HUDEP-2 (cell line): ENCODE measurements at regions not wholly inside any gene's neighbourhood (a gene's known extent, or its start where the extent isn't known, plus 50 kb on each side); places are given as distances from the start of the nearest gene placed in this dataset.
A peak's percentile ranks its signal among the peaks of the same experiment; 100 is the strongest.

ENCODE experiments used
- DNase-seq, 76 experiments: peaks; one replicate each; lab custom pipeline; 2025; ENCODE audit not compliant: unreplicated experiment in 76 of 76; lab: John Stamatoyannopoulos, UW

- DNase-seq: no peak
These were observed 543.6 kb upstream of the CFAP20DC start for GRCh38 chr3:59593380-59593779.

- no peak for DNase-seq
These were observed 531.2 kb upstream of the CFAP20DC start for GRCh38 chr3:59580996-59581395.

GRCh38 chr3:59580499-59580898 is 530.7 kb upstream of the CFAP20DC start:
- DNase-seq: no peak

- DNase-seq: no peak
These were observed 528.3 kb upstream of the CFAP20DC start for GRCh38 chr3:59578129-59578528.

GRCh38 chr3:59576606-59577005 is 526.8 kb upstream of the CFAP20DC start:
- no peak for DNase-seq

- peak in 64 of 76 experiments; percentile 1 to 81 (median 42) for DNase-seq
These were observed 525.5 kb upstream of the CFAP20DC start for GRCh38 chr3:59575113-59576001.

- DNase-seq: no peak
These were observed 524.1 kb upstream of the CFAP20DC start for GRCh38 chr3:59573911-59574310.

- no peak for DNase-seq
These were observed 522.3 kb upstream of the CFAP20DC start for GRCh38 chr3:59572106-59572505.

GRCh38 chr3:59570806-59571205 is 521.0 kb upstream of the CFAP20DC start:
- DNase-seq: no peak

- no peak for DNase-seq
These were observed 517.8 kb upstream of the CFAP20DC start for GRCh38 chr3:59567661-59568060.

GRCh38 chr3:59566481-59566975 is 516.7 kb upstream of the CFAP20DC start:
- no peak for DNase-seq

- no peak for DNase-seq
These were observed 515.3 kb upstream of the CFAP20DC start for GRCh38 chr3:59565125-59565524.

GRCh38 chr3:59563966-59564365 is 514.1 kb upstream of the CFAP20DC start:
- DNase-seq: no peak

- no peak for DNase-seq
These were observed 513.3 kb upstream of the CFAP20DC start for GRCh38 chr3:59563072-59563605.

- DNase-seq: no peak
These were observed 510.1 kb upstream of the CFAP20DC start for GRCh38 chr3:59559721-59560435.

GRCh38 chr3:59558906-59559720 is 509.3 kb upstream of the CFAP20DC start:
- no peak for DNase-seq

GRCh38 chr3:59555593-59556315 is 505.9 kb upstream of the CFAP20DC start:
- no peak for DNase-seq

GRCh38 chr3:59553076-59553475 is 503.3 kb upstream of the CFAP20DC start:
- no peak for DNase-seq

- DNase-seq: no peak
These were observed 502.0 kb upstream of the CFAP20DC start for GRCh38 chr3:59551834-59552233.

- DNase-seq: no peak
These were observed 500.1 kb upstream of the CFAP20DC start for GRCh38 chr3:59549962-59550361.
